ENCODE measurements at regions not wholly inside any gene's neighbourhood (a gene's known extent, or its start where the extent isn't known, plus 50 kb on each side); places are given as distances from the start of the nearest gene placed in this dataset.

- no peak for DNase-seq (ENCODE audit: low read depth, low spot score)
Observed at GRCh38 chr11:15873501-15873900, 482.8 kb downstream of the SOX6 start.

GRCh38 chr11:15874704-15875103, 481.6 kb downstream of the SOX6 start:
- DNase-seq (ENCODE audit: low read depth, low spot score), result no peak

GRCh38 chr11:15875393-15875792, 481.0 kb downstream of the SOX6 start:
- DNase-seq (ENCODE audit: low read depth, low spot score), result no peak

GRCh38 chr11:15875943-15876342, 480.4 kb downstream of the SOX6 start:
- DNase-seq (ENCODE audit: low read depth, low spot score), result no peak

- no peak for DNase-seq (ENCODE audit: low read depth, low spot score)
Observed at GRCh38 chr11:15878756-15879155, 477.6 kb downstream of the SOX6 start.

- no peak for DNase-seq (ENCODE audit: low read depth, low spot score)
Observed at GRCh38 chr11:15880291-15880690, 476.1 kb downstream of the SOX6 start.

- DNase-seq (ENCODE audit: low read depth, low spot score), result no peak
Observed at GRCh38 chr11:15882876-15883454, 473.4 kb downstream of the SOX6 start.

GRCh38 chr11:15883455-15883920, 472.9 kb downstream of the SOX6 start:
- no peak for DNase-seq (ENCODE audit: low read depth, low spot score)

GRCh38 chr11:15884141-15884540, 472.2 kb downstream of the SOX6 start:
- no peak for DNase-seq (ENCODE audit: low read depth, low spot score)

- DNase-seq (ENCODE audit: low read depth, low spot score), result no peak
Observed at GRCh38 chr11:15884777-15885540, 471.4 kb downstream of the SOX6 start.

- no peak for DNase-seq (ENCODE audit: low read depth, low spot score)
Observed at GRCh38 chr11:15885854-15886253, 470.5 kb downstream of the SOX6 start.

GRCh38 chr11:15886299-15886698, 470.0 kb downstream of the SOX6 start:
- no peak for DNase-seq (ENCODE audit: low read depth, low spot score)

- DNase-seq (ENCODE audit: low read depth, low spot score), result no peak
Observed at GRCh38 chr11:15886866-15887265, 469.5 kb downstream of the SOX6 start.

- no peak for DNase-seq (ENCODE audit: low read depth, low spot score)
Observed at GRCh38 chr11:15888556-15889345, 467.6 kb downstream of the SOX6 start.

GRCh38 chr11:15889363-15890030, 466.8 kb downstream of the SOX6 start:
- DNase-seq (ENCODE audit: low read depth, low spot score), result no peak

GRCh38 chr11:15890031-15890713, 466.2 kb downstream of the SOX6 start:
- DNase-seq (ENCODE audit: low read depth, low spot score), result no peak

- no peak for DNase-seq (ENCODE audit: low read depth, low spot score)
Observed at GRCh38 chr11:15893080-15893492, 463.3 kb downstream of the SOX6 start.

- DNase-seq (ENCODE audit: low read depth, low spot score), result no peak
Observed at GRCh38 chr11:15896026-15896425, 460.3 kb downstream of the SOX6 start.

GRCh38 chr11:15896530-15896929, 459.8 kb downstream of the SOX6 start:
- DNase-seq (ENCODE audit: low read depth, low spot score), result no peak

- no peak for DNase-seq (ENCODE audit: low read depth, low spot score)
Observed at GRCh38 chr11:15897211-15897960, 459.0 kb downstream of the SOX6 start.

- DNase-seq (ENCODE audit: low read depth, low spot score), result no peak
Observed at GRCh38 chr11:15901054-15901453, 455.3 kb downstream of the SOX6 start.
